Neural crest cell (in vitro differentiated cells): ENCODE measurements at regions not wholly inside any gene's neighbourhood (a gene's known extent, or its start where the extent isn't known, plus 50 kb on each side); places are given as distances from the start of the nearest gene placed in this dataset.

ENCODE experiments used
- DNase-seq: peaks from one replicate; pipeline ENCODE4 v3.0.0; 2021; ENCODE audit warnings: low read depth, mixed read lengths, low spot score
- H3K27ac Mint-ChIP-seq: one replicate; pipeline ENCODE4 v1.8.0; 2021; ENCODE audit warnings: mild to moderate bottlenecking, mixed read lengths; ENCODE audit not compliant: unreplicated experiment
- H3K27me3 Mint-ChIP-seq: 2 replicates; pipeline ENCODE4 v1.8.0; 2021; ENCODE audit warnings: low read depth, mild to moderate bottlenecking, mixed read lengths
- H3K36me3 Mint-ChIP-seq: 2 replicates; pipeline ENCODE4 v1.8.0; 2021; ENCODE audit warnings: low read depth, mild to moderate bottlenecking, mixed read lengths
- H3K4me1 Mint-ChIP-seq: 2 replicates; pipeline ENCODE4 v1.8.0; 2021; ENCODE audit warnings: mixed read lengths
- H3K4me3 Mint-ChIP-seq: one replicate; pipeline ENCODE4 v1.8.0; 2021; ENCODE audit warnings: mild to moderate bottlenecking, mixed read lengths
- H3K9me3 Mint-ChIP-seq: 2 replicates; pipeline ENCODE4 v1.8.0; 2021; ENCODE audit warnings: mixed read lengths
- TF ChIP-seq, protein P1 (sequence below): fragments of 200-600 bp; sonication (generic); conservative IDR thresholded peaks from 2 replicates; pipeline ENCODE4 v1.5.0; 2021; ENCODE audit warnings: antibody characterized with exemption, mild to moderate bottlenecking

DNA sequence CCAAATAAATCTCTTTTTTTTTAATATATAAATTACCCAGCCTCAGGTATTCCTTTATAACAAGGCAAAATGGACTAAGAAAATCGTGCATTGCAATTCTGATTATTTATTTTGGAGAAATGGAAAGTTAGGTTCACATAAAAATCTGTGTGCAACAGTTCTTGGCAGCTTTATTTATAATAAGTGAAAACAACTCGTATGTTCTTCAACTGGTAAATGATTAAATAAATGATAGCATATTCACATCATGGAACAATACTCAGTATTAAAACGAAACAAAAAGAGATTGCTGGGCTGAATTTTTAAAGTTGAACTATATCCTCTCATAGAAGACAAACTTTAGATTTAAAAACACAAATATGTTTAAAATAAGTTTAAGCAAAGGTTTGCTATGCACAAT is 176.3 kb upstream of the ZNF385D start:
- TF ChIP-seq, protein P1, sequence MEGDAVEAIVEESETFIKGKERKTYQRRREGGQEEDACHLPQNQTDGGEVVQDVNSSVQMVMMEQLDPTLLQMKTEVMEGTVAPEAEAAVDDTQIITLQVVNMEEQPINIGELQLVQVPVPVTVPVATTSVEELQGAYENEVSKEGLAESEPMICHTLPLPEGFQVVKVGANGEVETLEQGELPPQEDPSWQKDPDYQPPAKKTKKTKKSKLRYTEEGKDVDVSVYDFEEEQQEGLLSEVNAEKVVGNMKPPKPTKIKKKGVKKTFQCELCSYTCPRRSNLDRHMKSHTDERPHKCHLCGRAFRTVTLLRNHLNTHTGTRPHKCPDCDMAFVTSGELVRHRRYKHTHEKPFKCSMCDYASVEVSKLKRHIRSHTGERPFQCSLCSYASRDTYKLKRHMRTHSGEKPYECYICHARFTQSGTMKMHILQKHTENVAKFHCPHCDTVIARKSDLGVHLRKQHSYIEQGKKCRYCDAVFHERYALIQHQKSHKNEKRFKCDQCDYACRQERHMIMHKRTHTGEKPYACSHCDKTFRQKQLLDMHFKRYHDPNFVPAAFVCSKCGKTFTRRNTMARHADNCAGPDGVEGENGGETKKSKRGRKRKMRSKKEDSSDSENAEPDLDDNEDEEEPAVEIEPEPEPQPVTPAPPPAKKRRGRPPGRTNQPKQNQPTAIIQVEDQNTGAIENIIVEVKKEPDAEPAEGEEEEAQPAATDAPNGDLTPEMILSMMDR, result no peak
- H3K9me3 Mint-ChIP-seq, result peaks cover 5% of the 10 kb centered on the region
- no peak overlapping the region for H3K27ac Mint-ChIP-seq
- no peaks in the 10 kb centered on the region for H3K27me3 Mint-ChIP-seq
- H3K4me3 Mint-ChIP-seq, result no peak overlapping the region
- no peaks in the 10 kb centered on the region for H3K36me3 Mint-ChIP-seq
- DNase-seq, result no peak
- no peaks in the 10 kb centered on the region for H3K4me1 Mint-ChIP-seq

DNA sequence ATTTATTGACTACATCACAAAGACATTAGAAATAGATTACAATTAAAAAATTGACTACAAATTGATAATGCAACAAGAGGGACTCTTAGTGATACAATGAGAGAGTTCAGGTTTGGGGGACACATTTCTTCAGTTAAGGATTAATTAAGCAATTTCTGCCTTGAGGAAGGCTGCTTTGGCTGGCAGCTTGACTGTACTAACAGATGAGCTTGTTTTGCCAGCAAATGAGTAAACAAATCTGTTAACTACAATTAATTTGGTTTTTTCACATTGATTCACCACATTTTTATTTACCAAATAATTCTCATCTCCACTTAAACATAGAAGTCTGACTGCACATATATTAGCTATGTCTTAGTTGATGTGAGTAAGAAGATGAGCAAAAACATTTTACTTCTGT is 183.6 kb upstream of the ZNF385D start:
- H3K9me3 Mint-ChIP-seq, result no peaks in the 10 kb centered on the region
- no peaks in the 10 kb centered on the region for H3K4me1 Mint-ChIP-seq
- H3K36me3 Mint-ChIP-seq, result no peaks in the 10 kb centered on the region
- TF ChIP-seq, protein P1, result no peak
- no peaks in the 10 kb centered on the region for H3K27me3 Mint-ChIP-seq
- no peak overlapping the region for H3K27ac Mint-ChIP-seq
- DNase-seq, result no peak
- H3K4me3 Mint-ChIP-seq, result no peak overlapping the region

DNA sequence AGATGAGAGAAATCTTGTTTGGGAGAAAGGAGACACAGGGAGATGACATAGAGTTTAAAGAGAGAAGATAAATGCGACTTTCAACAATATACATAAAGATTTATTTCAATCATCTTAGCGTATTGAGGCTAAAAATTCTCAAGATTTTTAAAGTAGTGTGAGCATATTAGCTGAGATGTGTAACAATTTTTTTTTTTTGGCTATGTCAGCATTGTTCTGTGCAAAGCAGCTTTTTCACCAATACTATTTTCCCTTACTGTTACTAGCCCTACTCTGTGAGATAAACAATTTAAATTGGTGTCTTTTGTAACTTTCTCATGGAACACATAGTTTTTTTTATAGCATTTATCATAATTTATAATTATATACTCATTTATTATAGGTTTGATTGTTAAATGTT is 185.2 kb upstream of the ZNF385D start:
- TF ChIP-seq, protein P1, result no peak
- H3K36me3 Mint-ChIP-seq, result no peaks in the 10 kb centered on the region
- no peaks in the 10 kb centered on the region for H3K4me1 Mint-ChIP-seq
- no peak overlapping the region for H3K27ac Mint-ChIP-seq
- DNase-seq, result no peak
- no peaks in the 10 kb centered on the region for H3K9me3 Mint-ChIP-seq
- H3K4me3 Mint-ChIP-seq, result no peak overlapping the region
- H3K27me3 Mint-ChIP-seq, result no peaks in the 10 kb centered on the region

DNA sequence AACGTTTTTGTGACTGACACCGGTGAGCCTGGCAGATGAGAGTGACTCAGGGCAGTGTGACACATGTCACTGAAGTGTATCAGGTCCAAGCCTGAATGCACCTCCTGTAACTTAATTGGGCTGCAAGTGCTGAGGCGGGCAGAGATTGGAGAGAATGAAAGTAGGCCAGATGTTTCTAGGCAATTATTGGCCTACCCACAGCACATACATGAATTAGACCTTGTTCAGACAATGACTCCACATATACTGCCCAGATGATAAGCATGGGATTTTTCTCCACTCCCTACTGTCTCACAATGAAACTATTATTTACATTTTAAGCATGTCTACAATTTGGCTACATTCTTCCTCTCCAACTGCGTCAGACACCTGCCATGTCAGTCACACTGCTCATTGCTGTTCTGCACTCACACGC is 187.3 kb upstream of the ZNF385D start:
- no peak overlapping the region for H3K4me3 Mint-ChIP-seq
- DNase-seq, result no peak

DNA sequence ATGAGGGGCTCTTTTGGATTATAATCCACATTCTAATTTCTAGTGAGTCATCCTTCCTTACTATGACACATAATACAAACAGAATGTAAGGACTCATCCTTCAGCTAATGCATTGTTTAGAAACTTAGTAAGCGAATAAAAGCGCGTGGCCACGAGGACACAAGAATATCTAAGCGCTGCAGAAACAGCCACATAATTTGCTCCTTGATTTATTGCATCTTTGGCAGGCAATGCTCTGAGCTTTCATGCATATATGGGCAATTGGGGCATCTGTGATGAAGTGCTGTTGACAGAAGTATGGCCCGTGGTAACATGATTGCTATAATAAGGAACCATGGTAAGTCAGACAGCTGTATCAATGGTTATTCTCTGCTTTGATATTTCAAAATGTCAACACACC is 191.3 kb upstream of the ZNF385D start:
- Mint-ChIP-seq H3K27me3 (no peaks in the 10 kb centered on the region), H3K9me3 (no peaks in the 10 kb centered on the region), H3K36me3 (no peaks in the 10 kb centered on the region), H3K27ac (no peak overlapping the region), H3K4me1 (peaks cover 16% of the 10 kb centered on the region), H3K4me3 (no peak overlapping the region)
- TF ChIP-seq, protein P1, result no peak
- DNase-seq, result no peak

More for the DNA sequence above, 187.3 kb upstream of the ZNF385D start:
- H3K4me1 Mint-ChIP-seq, result no peaks in the 10 kb centered on the region
- TF ChIP-seq, protein P1, result no peak
- H3K27ac Mint-ChIP-seq, result no peak overlapping the region
- no peaks in the 10 kb centered on the region for H3K36me3 Mint-ChIP-seq
- H3K27me3 Mint-ChIP-seq, result no peaks in the 10 kb centered on the region
- no peaks in the 10 kb centered on the region for H3K9me3 Mint-ChIP-seq

DNA sequence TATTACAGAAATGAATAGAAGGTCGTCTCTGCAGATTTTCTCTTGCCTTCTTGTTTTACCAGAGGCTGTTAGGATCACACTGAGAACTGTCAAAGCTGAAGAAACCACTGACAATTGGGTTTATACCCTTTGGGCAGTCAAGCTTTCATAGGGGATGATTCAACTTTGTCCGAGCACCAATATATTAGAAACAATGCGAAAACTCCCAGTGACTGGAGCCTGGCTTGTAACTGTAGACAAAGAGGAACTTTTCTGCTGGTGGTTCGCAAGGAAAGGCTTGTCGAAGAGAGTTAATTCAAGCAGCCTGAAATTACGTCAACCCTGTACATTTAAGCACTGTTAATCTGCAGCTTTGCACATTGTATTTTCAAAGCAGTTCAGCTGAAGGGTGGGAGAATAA is 193.2 kb upstream of the ZNF385D start:
- no peaks in the 10 kb centered on the region for H3K27me3 Mint-ChIP-seq
- TF ChIP-seq, protein P1, result no peak
- H3K4me3 Mint-ChIP-seq, result peak overlapping the region; percentile 14
- peak; percentile 3 for DNase-seq
- peak overlapping the region; percentile 45 for H3K27ac Mint-ChIP-seq
- H3K36me3 Mint-ChIP-seq, result no peaks in the 10 kb centered on the region
- H3K9me3 Mint-ChIP-seq, result no peaks in the 10 kb centered on the region
- H3K4me1 Mint-ChIP-seq, result peaks cover 16% of the 10 kb centered on the region
